ENCODE measurements at regions not wholly inside any gene's neighbourhood (a gene's known extent, or its start where the extent isn't known, plus 50 kb on each side); places are given as distances from the start of the nearest gene placed in this dataset.

DNA sequence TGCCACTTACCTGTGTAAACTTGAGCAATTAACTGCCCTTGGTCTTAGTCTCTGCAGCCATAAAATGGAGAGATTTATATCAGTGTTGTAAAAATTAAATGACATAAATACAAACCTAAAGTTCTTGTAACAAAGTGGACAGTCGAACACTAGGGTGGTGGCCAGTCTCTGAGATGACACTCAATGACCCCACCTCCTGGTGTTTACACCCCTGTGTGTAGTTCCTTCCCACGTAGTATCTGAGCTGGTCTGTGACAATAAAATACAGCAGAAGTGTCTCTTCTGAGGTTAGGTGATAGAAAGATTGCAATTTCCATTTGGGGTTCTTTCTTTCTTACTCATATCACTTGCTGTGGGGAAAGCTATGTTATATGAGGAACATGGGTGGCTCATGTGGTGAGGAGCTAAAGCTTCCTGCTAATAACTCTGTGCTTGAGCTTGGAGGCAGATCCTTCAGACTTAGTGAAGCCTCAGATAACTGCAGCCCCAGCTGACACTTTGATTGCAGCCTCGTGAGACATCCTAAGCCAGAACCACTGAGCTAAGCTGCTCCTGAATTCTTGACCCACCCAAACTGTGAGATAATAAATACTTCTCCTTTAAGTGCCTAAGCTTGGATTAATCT is 173.4 kb upstream of the CHD1 start:
- Mint-ChIP-seq H3K27ac (no peak overlapping the region), H3K4me1 (no peaks in the 10 kb centered on the region), H3K36me3 (no peaks in the 10 kb centered on the region), H3K9me3 (ENCODE audit: low read depth) (no peaks in the 10 kb centered on the region), H3K4me3 (no peak overlapping the region), H3K27me3 (peaks cover 16% of the 10 kb centered on the region)
- peak; percentile 20 for ATAC-seq
- CTCF ChIA-PET = no interaction called here
- no peak for DNase-seq

GRCh38 chr5:99099691-99100090 is 170.9 kb upstream of the CHD1 start:
- no peaks in the 10 kb centered on the region for H3K36me3 Mint-ChIP-seq
- no peaks in the 10 kb centered on the region for H3K4me1 Mint-ChIP-seq
- CTCF ChIA-PET = no interaction called here
- no peak for DNase-seq
- no peaks in the 10 kb centered on the region for H3K9me3 Mint-ChIP-seq (ENCODE audit: low read depth)
- H3K27me3 Mint-ChIP-seq = peaks cover 13% of the 10 kb centered on the region
- no peak overlapping the region for H3K27ac Mint-ChIP-seq
- H3K4me3 Mint-ChIP-seq = no peak overlapping the region
- no peak for ATAC-seq

DNA sequence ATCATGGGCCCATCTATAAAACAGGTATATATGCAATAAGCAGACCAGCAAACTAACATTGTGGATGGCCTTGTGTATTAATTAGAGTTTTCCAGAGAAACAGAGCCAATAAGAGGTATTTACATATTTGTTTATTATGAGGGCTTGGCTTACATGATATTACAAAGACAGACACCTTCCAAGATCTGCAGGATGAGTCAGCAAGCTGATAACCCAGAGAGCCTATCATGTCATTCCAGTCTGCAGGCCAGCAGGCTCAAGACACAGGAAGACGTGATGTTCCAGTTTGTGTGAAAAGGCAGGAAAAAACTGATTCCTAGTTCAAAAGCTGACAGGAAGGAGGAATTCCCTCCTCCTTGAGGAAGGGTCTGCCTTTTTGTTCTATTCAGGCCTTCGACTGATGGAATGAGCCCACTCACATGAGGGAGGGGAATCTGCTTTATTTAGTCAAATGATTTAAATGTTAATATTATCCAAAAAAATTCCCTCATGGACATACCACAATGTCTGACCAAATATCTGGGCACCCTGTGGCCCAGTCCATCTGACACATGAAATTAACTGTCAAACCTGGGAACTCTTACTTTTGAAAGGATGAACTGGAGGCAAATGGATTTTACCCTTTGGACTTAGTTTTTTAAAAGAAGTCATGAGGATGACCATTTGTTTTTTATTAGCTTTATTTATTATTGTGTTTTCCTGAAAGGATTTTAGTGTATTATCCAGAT is 161.2 kb upstream of the CHD1 start:
- peaks cover 14% of the 10 kb centered on the region for H3K27me3 Mint-ChIP-seq
- H3K4me1 Mint-ChIP-seq = no peaks in the 10 kb centered on the region
- ATAC-seq = no peak
- H3K27ac Mint-ChIP-seq = no peak overlapping the region
- H3K4me3 Mint-ChIP-seq = no peak overlapping the region
- CTCF ChIA-PET = no interaction called here
- no peaks in the 10 kb centered on the region for H3K9me3 Mint-ChIP-seq (ENCODE audit: low read depth)
- no peak for DNase-seq
- no peaks in the 10 kb centered on the region for H3K36me3 Mint-ChIP-seq

GRCh38 chr5:99088309-99088708 is 159.5 kb upstream of the CHD1 start:
- ATAC-seq = no peak

GRCh38 chr5:99083197-99083596 is 154.4 kb upstream of the CHD1 start:
- CTCF ChIA-PET = no interaction called here
- ATAC-seq (no peak), DNase-seq (no peak)
- H3K4me1 Mint-ChIP-seq = no peaks in the 10 kb centered on the region
- no peaks in the 10 kb centered on the region for H3K36me3 Mint-ChIP-seq
- H3K27ac Mint-ChIP-seq = no peak overlapping the region
- H3K9me3 Mint-ChIP-seq (ENCODE audit: low read depth) = no peaks in the 10 kb centered on the region
- H3K4me3 Mint-ChIP-seq = no peak overlapping the region
- peaks cover 3% of the 10 kb centered on the region for H3K27me3 Mint-ChIP-seq

More at GRCh38 chr5:99088309-99088708, 159.5 kb upstream of the CHD1 start:
- no peak for DNase-seq
- Mint-ChIP-seq H3K27me3 (peaks cover 12% of the 10 kb centered on the region), H3K27ac (no peak overlapping the region), H3K9me3 (ENCODE audit: low read depth) (no peaks in the 10 kb centered on the region), H3K4me3 (no peak overlapping the region), H3K36me3 (no peaks in the 10 kb centered on the region), H3K4me1 (no peaks in the 10 kb centered on the region)
- CTCF ChIA-PET = interaction anchor here (1.6 kb wide), 1 partner anchor 319 kb away, joined by 4 read pairs; no protein-coding TSS in a partner anchor

GRCh38 chr5:99081711-99082110 is 152.9 kb upstream of the CHD1 start:
- CTCF ChIA-PET = no interaction called here
- no peaks in the 10 kb centered on the region for H3K27me3 Mint-ChIP-seq
- no peak overlapping the region for H3K4me3 Mint-ChIP-seq
- no peaks in the 10 kb centered on the region for H3K36me3 Mint-ChIP-seq
- H3K27ac Mint-ChIP-seq = no peak overlapping the region
- ATAC-seq (no peak), DNase-seq (no peak)
- H3K4me1 Mint-ChIP-seq = no peaks in the 10 kb centered on the region
- H3K9me3 Mint-ChIP-seq (ENCODE audit: low read depth) = no peaks in the 10 kb centered on the region

DNA sequence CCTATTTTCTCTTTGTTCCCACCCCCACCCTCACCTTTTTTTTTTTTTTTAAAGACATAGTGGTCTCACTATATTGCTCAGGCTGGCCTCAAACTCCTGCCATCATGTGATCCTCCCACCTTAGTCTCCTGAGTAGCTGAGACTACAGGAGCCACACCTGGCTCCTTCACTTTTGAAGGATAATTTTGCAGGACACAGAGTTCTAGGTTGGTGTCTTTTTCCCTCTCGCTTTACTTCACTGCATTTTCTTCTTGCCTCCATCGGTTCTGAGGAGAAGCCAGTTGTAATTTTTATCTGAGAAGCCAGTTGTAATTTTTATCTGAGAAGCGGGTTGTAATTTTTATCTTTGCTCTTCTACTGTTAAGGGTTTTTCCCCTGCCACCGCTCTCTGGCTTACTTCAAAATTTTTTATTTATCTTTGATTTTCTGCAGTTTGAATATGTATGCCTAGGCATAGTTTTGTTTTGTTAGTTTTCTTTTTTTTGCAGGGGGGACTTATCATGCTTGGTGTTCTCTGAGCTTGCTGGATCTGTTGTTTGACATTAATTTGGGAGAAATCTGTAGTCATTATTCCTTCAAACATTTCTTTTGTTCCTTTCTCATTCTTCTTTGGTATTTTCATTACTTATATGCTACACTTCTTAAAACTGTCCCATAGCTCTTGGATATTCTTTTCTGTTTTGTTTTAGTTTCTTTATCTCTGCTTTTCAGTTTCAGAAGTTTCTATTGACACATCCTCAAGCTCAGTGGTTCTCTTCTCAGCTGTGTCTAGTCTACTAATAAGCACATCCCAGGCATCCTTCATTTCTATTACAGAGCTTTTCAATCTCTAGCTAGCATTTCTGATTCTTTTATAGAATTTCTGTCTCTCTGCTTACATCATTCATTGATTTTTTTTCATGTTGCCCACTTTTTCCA is 148.2 kb upstream of the CHD1 start:
- Mint-ChIP-seq H3K9me3 (ENCODE audit: low read depth) (no peaks in the 10 kb centered on the region), H3K36me3 (no peaks in the 10 kb centered on the region), H3K27ac (no peak overlapping the region), H3K4me1 (no peaks in the 10 kb centered on the region), H3K4me3 (no peak overlapping the region), H3K27me3 (no peaks in the 10 kb centered on the region)
- CTCF ChIA-PET = interaction anchor here (1.2 kb wide), 1 partner anchor 15 kb away, joined by 3 read pairs; no protein-coding TSS in a partner anchor
- no peak for ATAC-seq
- no peak for DNase-seq

GRCh38 chr5:99072846-99073245 is 144.0 kb upstream of the CHD1 start:
- no peak for ATAC-seq
- no peak overlapping the region for H3K27ac Mint-ChIP-seq
- CTCF ChIA-PET = interaction anchor here (1.0 kb wide), 1 partner anchor 12 kb away, joined by 3 read pairs; no protein-coding TSS in a partner anchor
- no peak overlapping the region for H3K4me3 Mint-ChIP-seq
- no peaks in the 10 kb centered on the region for H3K36me3 Mint-ChIP-seq
- DNase-seq = no peak
- H3K4me1 Mint-ChIP-seq = no peaks in the 10 kb centered on the region
- no peaks in the 10 kb centered on the region for H3K27me3 Mint-ChIP-seq
- H3K9me3 Mint-ChIP-seq (ENCODE audit: low read depth) = no peaks in the 10 kb centered on the region

- no peaks in the 10 kb centered on the region for H3K4me1 Mint-ChIP-seq
- H3K27me3 Mint-ChIP-seq = no peaks in the 10 kb centered on the region
- CTCF ChIA-PET = interaction anchor here (1.4 to 1.5 kb wide), 2 partner anchors 9 to 10 kb away, joined by 3 to 5 read pairs; no protein-coding TSS in a partner anchor
- ATAC-seq (no peak), DNase-seq (no peak)
- no peaks in the 10 kb centered on the region for H3K36me3 Mint-ChIP-seq
- H3K4me3 Mint-ChIP-seq = no peak overlapping the region
- H3K9me3 Mint-ChIP-seq (ENCODE audit: low read depth) = no peaks in the 10 kb centered on the region
- H3K27ac Mint-ChIP-seq = no peak overlapping the region
Measured at GRCh38 chr5:99070822-99071221, 142.0 kb upstream of the CHD1 start.

- Mint-ChIP-seq H3K4me1 (no peaks in the 10 kb centered on the region), H3K4me3 (no peak overlapping the region), H3K27ac (no peak overlapping the region), H3K27me3 (peaks cover 2% of the 10 kb centered on the region), H3K9me3 (ENCODE audit: low read depth) (no peaks in the 10 kb centered on the region), H3K36me3 (no peaks in the 10 kb centered on the region)
- DNase-seq (no peak), ATAC-seq (no peak)
- CTCF ChIA-PET = interaction anchor here (1.4 to 1.5 kb wide), 2 partner anchors 9 to 10 kb away, joined by 3 to 5 read pairs; no protein-coding TSS in a partner anchor
Measured at GRCh38 chr5:99070362-99070761, 141.6 kb upstream of the CHD1 start.

DNA sequence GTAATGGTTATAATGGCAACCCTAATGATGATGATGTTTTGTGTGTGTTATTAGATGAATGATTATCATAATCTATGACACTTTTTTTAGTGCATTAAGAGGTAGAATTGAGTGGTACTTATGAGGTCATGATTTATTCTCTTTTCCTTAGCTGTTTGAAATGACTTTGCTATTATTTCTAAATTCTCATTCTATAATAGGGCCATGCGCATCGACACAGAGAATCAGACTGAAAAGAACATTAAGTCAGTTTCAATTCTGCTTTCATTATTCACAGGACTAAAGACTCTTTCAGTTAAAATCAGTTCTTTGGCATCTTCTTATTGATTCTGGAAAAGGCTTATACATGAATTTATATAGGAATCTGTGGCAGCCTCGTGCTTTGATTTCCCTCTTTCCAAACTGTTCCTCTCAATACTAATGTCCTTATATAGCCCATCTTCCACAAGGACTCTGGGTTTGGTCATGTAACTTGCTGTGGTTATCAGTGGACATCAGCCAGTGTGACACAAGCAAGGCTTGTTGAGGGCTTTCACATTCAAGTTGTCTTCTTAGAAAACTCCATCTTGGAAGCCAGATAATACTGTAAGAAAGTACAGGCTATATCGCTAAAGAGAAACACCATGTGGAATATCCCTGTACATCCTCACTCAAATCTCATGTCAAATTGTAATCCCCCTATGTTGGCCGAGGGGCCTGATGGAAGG is 140.3 kb upstream of the CHD1 start:
- DNase-seq (no peak), ATAC-seq (no peak)
- no peaks in the 10 kb centered on the region for H3K36me3 Mint-ChIP-seq
- CTCF ChIA-PET = no interaction called here
- peaks cover 7% of the 10 kb centered on the region for H3K27me3 Mint-ChIP-seq
- no peaks in the 10 kb centered on the region for H3K4me1 Mint-ChIP-seq
- no peak overlapping the region for H3K4me3 Mint-ChIP-seq
- H3K27ac Mint-ChIP-seq = no peak overlapping the region
- no peaks in the 10 kb centered on the region for H3K9me3 Mint-ChIP-seq (ENCODE audit: low read depth)

- H3K4me3 Mint-ChIP-seq = no peak overlapping the region
Measured at GRCh38 chr5:99063737-99064136, 134.9 kb upstream of the CHD1 start.

DNA sequence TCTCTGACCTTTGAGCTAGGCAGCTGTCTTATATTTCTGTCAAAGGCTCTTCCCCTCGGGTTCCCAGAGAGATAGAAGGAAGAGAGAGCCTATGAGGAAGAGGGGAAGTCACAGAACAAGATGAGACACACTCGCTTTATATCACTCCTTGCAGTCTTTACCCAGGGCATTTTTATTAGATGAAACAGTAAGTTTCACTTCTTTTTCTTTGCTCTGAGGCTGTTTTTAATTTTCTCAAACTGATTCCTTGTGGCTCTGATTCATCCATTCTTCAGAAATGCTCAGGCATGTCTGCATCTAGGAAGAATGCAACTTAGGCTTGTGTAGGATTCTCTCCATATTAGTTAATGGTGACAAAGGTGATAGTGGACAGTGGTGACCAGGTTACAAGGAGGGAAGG is 132.9 kb upstream of the CHD1 start:
- ATAC-seq = no peak
- Mint-ChIP-seq H3K36me3 (no peaks in the 10 kb centered on the region), H3K9me3 (ENCODE audit: low read depth) (no peaks in the 10 kb centered on the region), H3K4me3 (no peak overlapping the region), H3K27ac (no peak overlapping the region), H3K4me1 (peaks cover 6% of the 10 kb centered on the region), H3K27me3 (peaks cover 10% of the 10 kb centered on the region)
- CTCF ChIA-PET = interaction anchor here (1.0 to 3.6 kb wide), 12 partner anchors 9 to 291 kb away, joined by 3 to 30 read pairs (median 7); no protein-coding TSS in a partner anchor
- DNase-seq = no peak

More at GRCh38 chr5:99063737-99064136, 134.9 kb upstream of the CHD1 start:
- Mint-ChIP-seq H3K27ac (no peak overlapping the region), H3K4me1 (peaks cover 6% of the 10 kb centered on the region), H3K27me3 (peaks cover 10% of the 10 kb centered on the region), H3K36me3 (no peaks in the 10 kb centered on the region), H3K9me3 (ENCODE audit: low read depth) (no peaks in the 10 kb centered on the region)
- CTCF ChIA-PET = interaction anchor here (1.3 to 1.7 kb wide), 4 partner anchors 9 to 294 kb away, joined by 3 to 5 read pairs (median 3); no protein-coding TSS in a partner anchor
- no peak for ATAC-seq
- DNase-seq = no peak
